ENCODE measurements at regions not wholly inside any gene's neighbourhood (a gene's known extent, or its start where the extent isn't known, plus 50 kb on each side); places are given as distances from the start of the nearest gene placed in this dataset.

GRCh38 chr4:3655485-3655884, 110.7 kb upstream of the ADRA2C start:
- ChIA-PET CTCF (no interaction called here), POLR2A (no interaction called here)
- Histone ChIP-seq H3K4me2 (no peak overlapping the region), H3K27ac (no peak overlapping the region), H3K9me3 (no peaks in the 10 kb centered on the region), H3K4me3 (no peak overlapping the region), H3K4me1 (no peaks in the 10 kb centered on the region)
- DNase-seq (ENCODE audit: low read depth in 1 of 2, low spot score in 1 of 2) (no peak), ATAC-seq (no peak), FAIRE-seq (no peak)
- WGBS (ENCODE audit: missing lambda C conversion rate): 3% methylated on average over 5 of the region's 9 CpGs
- TF ChIP-seq CHD4 (IDR thresholded peaks at IDR 0.05; ENCODE audit: borderline replicate concordance): no peak
- TF ChIP-seq RFX5 (IDR thresholded peaks at IDR 0.05): no peak
- no peak for TF ChIP-seq EP300 (IDR thresholded peaks at IDR 0.05)
- no peak for TF ChIP-seq SMC3 (IDR thresholded peaks at IDR 0.05)
- no peak for TF ChIP-seq JUNB (IDR thresholded peaks at IDR 0.05)
- TF ChIP-seq MAX (IDR thresholded peaks at IDR 0.05): no peak
- TF ChIP-seq MAZ (IDR thresholded peaks at IDR 0.05; ENCODE audit: borderline replicate concordance, low read depth, low read length): no peak

GRCh38 chr4:3654036-3654807, 112.0 kb upstream of the ADRA2C start:
- H3K9me3 ChIP-seq: no peaks in the 10 kb centered on the region
- ATAC-seq: no peak
- H3K27ac ChIP-seq: no peak overlapping the region
- no peak overlapping the region for H3K4me2 ChIP-seq
- no peaks in the 10 kb centered on the region for H3K4me1 ChIP-seq
- 63% methylated on average over 11 of the region's 30 CpGs for WGBS (ENCODE audit: missing lambda C conversion rate)
- H3K4me3 ChIP-seq: no peak overlapping the region
- POLR2A ChIA-PET: no interaction called here
- CTCF ChIA-PET: no interaction called here
- DNase-seq (ENCODE audit: low read depth in 1 of 2, low spot score in 1 of 2): no peak
- FAIRE-seq: no peak
- TF ChIP-seq JUNB (IDR thresholded peaks at IDR 0.05) (no peak), ZNF302 (CRISPR knock-in tag; IDR thresholded peaks at IDR 0.05) (no peak), USF2 (IDR thresholded peaks at IDR 0.05) (no peak), HOXA7 (CRISPR knock-in tag; IDR thresholded peaks at IDR 0.05) (no peak), KDM5A (IDR thresholded peaks at IDR 0.05) (no peak), JUN (IDR thresholded peaks at IDR 0.05) (no peak), EP300 (IDR thresholded peaks at IDR 0.05) (no peak), RNF2 (IDR thresholded peaks at IDR 0.05; ENCODE audit: borderline replicate concordance, low read depth) (no peak), CTCF (IDR thresholded peaks at IDR 0.05) (no peak), RFX5 (IDR thresholded peaks at IDR 0.05) (no peak), NR3C1 (IDR thresholded peaks at IDR 0.05) (no peak), NPAS2 (CRISPR knock-in tag; IDR thresholded peaks at IDR 0.05; ENCODE audit: borderline replicate concordance) (no peak), BHLHE40 (IDR thresholded peaks at IDR 0.05; ENCODE audit: low read depth, low read length) (no peak), ZFP36 (IDR thresholded peaks at IDR 0.05; ENCODE audit: borderline replicate concordance, partially characterized antibody) (no peak), MAZ (IDR thresholded peaks at IDR 0.05; ENCODE audit: borderline replicate concordance, low read depth, low read length) (no peak)

GRCh38 chr4:3652586-3652985, 113.6 kb upstream of the ADRA2C start:
- 73% methylated on average over 14 of the region's 14 CpGs for WGBS (ENCODE audit: missing lambda C conversion rate)
- no peak for DNase-seq (ENCODE audit: low read depth in 1 of 2, low spot score in 1 of 2)
- FAIRE-seq: no peak
- Histone ChIP-seq H3K9me3 (no peaks in the 10 kb centered on the region), H3K4me2 (no peak overlapping the region), H3K27ac (no peak overlapping the region), H3K4me3 (no peak overlapping the region), H3K4me1 (no peaks in the 10 kb centered on the region)
- ChIA-PET POLR2A (no interaction called here), CTCF (interaction anchor here (0.6 to 1.6 kb wide), 2 partner anchors 172 to 229 kb away, joined by 3 to 4 read pairs; no protein-coding TSS in a partner anchor)
- no peak for TF ChIP-seq HDAC2 (IDR thresholded peaks at IDR 0.05)
- no peak for TF ChIP-seq POLR2A (IDR thresholded peaks at IDR 0.05; ENCODE audit: low read length)
- TF ChIP-seq RCOR1 (IDR thresholded peaks at IDR 0.05; ENCODE audit: low read depth, low read length): no peak
- no peak for TF ChIP-seq FOXS1 (CRISPR knock-in tag; IDR thresholded peaks at IDR 0.05)
- no peak for TF ChIP-seq KDM5A (IDR thresholded peaks at IDR 0.05)
- ATAC-seq: no peak

Data from A549 (cell line).